ENCODE measurements at regions not wholly inside any gene's neighbourhood (a gene's known extent, or its start where the extent isn't known, plus 50 kb on each side); places are given as distances from the start of the nearest gene placed in this dataset.

DNA sequence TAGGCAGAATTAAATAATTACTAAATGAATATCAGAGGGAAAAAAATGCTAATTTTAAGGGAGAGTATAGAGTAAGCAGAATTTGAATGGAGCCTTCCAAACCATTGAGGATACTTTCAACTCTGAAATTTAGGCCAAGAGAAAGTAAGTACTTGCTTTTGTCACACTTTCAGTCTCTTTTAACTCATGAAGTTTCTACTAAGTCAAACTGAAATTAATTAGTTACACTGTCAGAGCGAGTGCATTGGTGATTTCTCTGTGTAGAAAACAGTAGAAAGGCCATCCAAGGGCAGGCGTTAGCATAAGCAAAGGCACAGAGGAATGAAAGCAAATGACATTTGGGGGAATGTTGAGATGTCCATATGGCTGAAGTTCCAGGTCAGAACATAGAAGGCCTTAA lies 92.9 kb downstream of the PLEKHG1 start:
- TF ChIP-seq TAF1 (IDR thresholded peaks at IDR 0.05; ENCODE audit: low read depth, low read length) (no peak), POLR2A (IDR thresholded peaks at IDR 0.05; ENCODE audit: low read depth, low read length) (no peak), POLR2AphosphoS5 (IDR thresholded peaks at IDR 0.05; ENCODE audit: low read depth, low read length) (no peak), SPI1 (IDR thresholded peaks at IDR 0.05; ENCODE audit: low read depth, low read length) (no peak)

All from GM12891 (cell line).